CD8-positive, alpha-beta memory T cell (primary cell): ENCODE measurements at regions not wholly inside any gene's neighbourhood (a gene's known extent, or its start where the extent isn't known, plus 50 kb on each side); places are given as distances from the start of the nearest gene placed in this dataset.
"Not testable (repeated sequence)": the region's sequence is repeated elsewhere in the genome, so short reads cannot be mapped to it uniquely, and the experiment has no call there.

Experiments
- CTCF ChIA-PET: fragments of 350-600 bp; sonication (Branson Sonifier 250); formaldehyde crosslinking; loops from one replicate; lab custom pipeline; 2021; ENCODE audit warnings: antibody characterized with exemption; lab: Charles Lee
- POLR2A ChIA-PET: fragments of 350-600 bp; sonication (Branson Sonifier 250); formaldehyde crosslinking; loops from one replicate; lab custom pipeline; 2021; ENCODE audit warnings: antibody characterized with exemption; lab: Charles Lee
- DNase-seq, 5 donors: peaks; one replicate each; pipeline versions ENCODE4 v3.0.0 to v3.0.0-alpha.2; 2020 to 2022; ENCODE audit warnings: mixed read lengths in 1 of 5
- H3K27ac ChIP-seq: one replicate; pipeline ENCODE4 v1.7.0; 2013; ENCODE audit warnings: low read depth, mild to moderate bottlenecking, low read length, moderate library complexity
- H3K27me3 ChIP-seq: 2 replicates; pipeline ENCODE4 v1.7.0; 2013; ENCODE audit warnings: low read length, mild to moderate bottlenecking; ENCODE audit not compliant: insufficient read depth, poor library complexity, severe bottlenecking
- H3K36me3 ChIP-seq: 2 replicates; pipeline ENCODE4 v1.7.0; 2013; ENCODE audit warnings: mild to moderate bottlenecking, low read length, moderate library complexity; ENCODE audit not compliant: insufficient read depth
- H3K4me1 ChIP-seq: 2 replicates; pipeline ENCODE4 v1.7.0; 2013; ENCODE audit warnings: mild to moderate bottlenecking, low read length, moderate library complexity; ENCODE audit not compliant: insufficient read depth
- H3K4me3 ChIP-seq: 2 replicates; pipeline ENCODE4 v1.7.0; 2013; ENCODE audit warnings: mild to moderate bottlenecking, low read length
- H3K9me3 ChIP-seq: 2 replicates; pipeline ENCODE4 v1.7.0; 2013; ENCODE audit warnings: mild to moderate bottlenecking, low read length
- H3K27ac Mint-ChIP-seq, 8 donors: one replicate each; pipeline ENCODE4 v1.8.0; 2020 to 2021; ENCODE audit warnings: mixed read lengths in 8 of 8, mild to moderate bottlenecking in 6 of 8, inconsistent platforms in 3 of 8, moderate library complexity in 3 of 8
- H3K27me3 Mint-ChIP-seq, 2 donors: one replicate each; pipeline ENCODE4 v1.8.0; 2020 to 2021; ENCODE audit warnings: mixed read lengths in 2 of 2, mild to moderate bottlenecking in 1 of 2, moderate library complexity in 1 of 2
- H3K36me3 Mint-ChIP-seq, 3 donors: one replicate each; pipeline ENCODE4 v1.8.0; 2020 to 2021; ENCODE audit warnings: mixed read lengths in 3 of 3, inconsistent platforms in 1 of 3, mild to moderate bottlenecking in 1 of 3
- H3K4me1 Mint-ChIP-seq, 3 donors: one replicate each; pipeline ENCODE4 v1.8.0; 2020 to 2021; ENCODE audit warnings: mixed read lengths in 3 of 3, inconsistent platforms in 1 of 3, mild to moderate bottlenecking in 1 of 3
- H3K4me3 Mint-ChIP-seq, 7 donors: one replicate each; pipeline ENCODE4 v1.8.0; 2020 to 2021; ENCODE audit warnings: mixed read lengths in 7 of 7, mild to moderate bottlenecking in 6 of 7, moderate library complexity in 4 of 7, inconsistent platforms in 2 of 7
- H3K9me3 Mint-ChIP-seq, 5 donors: one replicate each; pipeline ENCODE4 v1.8.0; 2020 to 2022; ENCODE audit warnings: mixed read lengths in 5 of 5, mild to moderate bottlenecking in 3 of 5, moderate library complexity in 2 of 5, inconsistent platforms in 1 of 5

DNA sequence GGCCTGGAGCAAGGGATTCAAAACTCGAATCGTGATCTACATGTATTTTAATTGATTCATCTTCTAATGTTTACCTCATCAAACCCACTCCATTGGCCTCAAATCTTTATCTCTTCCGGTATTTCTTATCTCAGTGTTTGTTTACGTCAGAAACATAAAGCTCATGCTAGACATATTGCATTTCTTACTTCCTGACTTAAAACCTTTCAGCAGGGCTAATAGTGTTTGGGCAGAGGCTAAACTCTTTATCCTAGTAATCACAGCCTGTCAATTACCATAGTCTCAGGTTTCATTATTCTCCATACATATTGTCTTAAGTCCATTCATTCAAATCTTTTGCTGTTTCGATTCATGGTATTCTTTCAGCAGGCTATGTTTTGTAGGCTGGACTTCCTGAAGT, 81.3 kb upstream of the AGR3 start:
- Histone ChIP-seq H3K4me3 (no peak overlapping the region), H3K9me3 (no peaks in the 10 kb centered on the region), H3K36me3 (no peaks in the 10 kb centered on the region), H3K4me1 (no peaks in the 10 kb centered on the region), H3K27ac (no peak overlapping the region), H3K27me3 (no peaks in the 10 kb centered on the region)
- POLR2A ChIA-PET: no interaction called here
- peaks cover 0 to 4% (median 0%) of the 10 kb centered on the region in 5 donors for H3K9me3 Mint-ChIP-seq
- CTCF ChIA-PET: no interaction called here
- peaks cover 8 to 10% of the 10 kb centered on the region in 2 donors for H3K27me3 Mint-ChIP-seq
- H3K4me1 Mint-ChIP-seq: no peaks in the 10 kb centered on the region
- H3K27ac Mint-ChIP-seq: no peak overlapping the region
- DNase-seq: no peak
- H3K4me3 Mint-ChIP-seq: no peak overlapping the region
- H3K36me3 Mint-ChIP-seq: peaks cover 0 to 3% (median 0%) of the 10 kb centered on the region in 3 donors

DNA sequence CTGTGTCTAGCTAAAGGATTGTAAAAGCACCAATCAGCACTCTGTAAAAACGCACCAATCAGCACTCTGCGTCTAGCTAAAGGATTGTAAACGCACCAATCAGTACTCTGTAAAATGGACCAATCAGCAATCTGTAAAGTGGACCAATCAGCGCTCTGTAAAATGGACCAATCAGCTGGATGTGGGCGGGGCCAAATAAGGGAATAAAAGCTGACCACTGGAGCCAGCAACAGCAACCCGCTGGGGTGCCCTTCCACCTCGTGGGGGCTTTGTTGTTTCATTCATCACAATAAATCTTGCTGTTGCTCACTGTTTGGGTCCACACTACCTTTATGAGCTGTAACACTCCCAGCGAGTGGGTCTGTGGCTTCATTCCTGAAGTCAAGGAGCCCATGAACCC, 83.9 kb upstream of the AGR3 start:
- H3K27ac ChIP-seq, H3K27me3 ChIP-seq, H3K4me3 Mint-ChIP-seq, POLR2A ChIA-PET, H3K4me3 ChIP-seq, H3K36me3 Mint-ChIP-seq, H3K9me3 Mint-ChIP-seq, H3K36me3 ChIP-seq, CTCF ChIA-PET, DNase-seq, H3K4me1 Mint-ChIP-seq, H3K27ac Mint-ChIP-seq, H3K4me1 ChIP-seq, H3K9me3 ChIP-seq: not testable (repeated sequence)
- H3K27me3 Mint-ChIP-seq: peaks cover 10 to 24% of the 10 kb centered on the region in 2 donors

DNA sequence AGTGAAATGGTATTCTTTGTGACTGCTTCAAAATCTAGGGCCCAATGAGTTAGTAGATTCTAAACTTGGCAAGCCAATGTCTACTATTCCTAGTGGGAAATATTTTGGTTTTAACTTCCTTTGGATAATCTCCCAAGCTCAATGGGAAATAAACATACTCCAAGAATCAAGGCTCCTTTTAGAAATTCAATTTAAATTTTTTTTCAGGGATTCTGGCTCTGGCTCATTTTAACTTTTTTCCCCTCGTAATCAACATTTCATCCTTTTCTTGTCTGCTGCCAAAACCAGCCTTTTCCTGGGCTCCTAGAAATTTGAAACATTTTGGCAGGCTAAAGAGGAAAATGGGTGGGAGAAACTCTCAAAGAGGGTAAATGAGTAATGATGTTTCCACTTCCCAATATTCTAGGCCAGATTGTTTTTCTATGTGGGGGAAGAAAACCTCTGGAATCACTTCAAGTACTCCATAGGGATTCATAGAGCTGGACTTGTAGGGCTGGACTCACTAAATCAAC, 85.6 kb upstream of the AGR3 start:
- CTCF ChIA-PET: interaction anchor here (1.7 kb wide), 1 partner anchor 15 kb away, joined by 4 read pairs; no protein-coding TSS in a partner anchor
- H3K27me3 Mint-ChIP-seq: peaks cover 12 to 29% of the 10 kb centered on the region in 2 donors
- no peaks in the 10 kb centered on the region for H3K27me3 ChIP-seq
- no peaks in the 10 kb centered on the region for H3K9me3 ChIP-seq
- no peaks in the 10 kb centered on the region for H3K36me3 ChIP-seq
- H3K27ac ChIP-seq: no peak overlapping the region
- no peaks in the 10 kb centered on the region for H3K4me1 Mint-ChIP-seq
- no peak for DNase-seq
- no peaks in the 10 kb centered on the region for H3K4me1 ChIP-seq
- H3K27ac Mint-ChIP-seq: no peak overlapping the region
- H3K4me3 Mint-ChIP-seq: no peak overlapping the region
- POLR2A ChIA-PET: no interaction called here
- peaks cover 0 to 3% (median 0%) of the 10 kb centered on the region in 3 donors for H3K36me3 Mint-ChIP-seq
- peaks cover 0 to 2% (median 0%) of the 10 kb centered on the region in 5 donors for H3K9me3 Mint-ChIP-seq
- no peak overlapping the region for H3K4me3 ChIP-seq

DNA sequence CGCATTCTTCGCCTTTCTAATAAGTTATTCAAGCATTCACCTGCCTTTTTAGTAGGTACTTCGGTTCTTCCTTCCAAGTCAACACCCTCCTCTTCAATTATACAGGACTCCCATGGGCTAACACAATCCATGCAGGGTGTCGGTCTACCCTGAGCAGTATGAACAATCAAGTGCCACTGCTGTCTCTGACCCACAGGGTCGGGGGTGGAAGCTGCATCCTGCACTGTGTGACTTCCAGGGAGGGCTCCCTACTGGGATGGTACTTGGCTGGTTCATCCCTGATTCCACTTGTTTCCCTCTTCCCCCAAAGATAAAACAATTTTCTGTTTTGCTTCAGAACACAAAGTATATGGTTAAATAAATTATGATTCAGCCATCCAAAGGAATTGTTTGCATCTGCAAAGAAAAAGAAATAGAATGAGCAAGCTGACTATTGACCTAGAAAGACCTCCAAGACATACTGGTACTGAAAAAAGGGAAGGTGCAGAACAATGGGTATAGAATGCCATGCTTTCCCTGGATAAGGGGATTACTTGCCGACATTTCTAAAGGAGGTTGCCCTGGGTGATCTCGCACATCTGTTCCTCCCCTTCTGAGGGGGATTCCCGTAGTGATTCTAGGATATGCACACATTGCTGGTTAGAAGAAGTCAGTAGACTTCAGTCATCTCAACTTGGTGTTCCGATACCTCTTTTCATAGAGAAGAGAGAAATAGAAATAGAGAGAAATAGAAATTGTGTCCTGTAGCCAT, 89.1 kb upstream of the AGR3 start:
- Histone ChIP-seq H3K36me3 (no peaks in the 10 kb centered on the region), H3K4me1 (no peaks in the 10 kb centered on the region), H3K27ac (no peak overlapping the region), H3K27me3 (no peaks in the 10 kb centered on the region), H3K4me3 (no peak overlapping the region), H3K9me3 (no peaks in the 10 kb centered on the region)
- H3K36me3 Mint-ChIP-seq: no peaks in the 10 kb centered on the region
- no peaks in the 10 kb centered on the region for H3K9me3 Mint-ChIP-seq
- DNase-seq: no peak
- H3K4me1 Mint-ChIP-seq: peaks cover 5 to 6% (median 5%) of the 10 kb centered on the region in 3 donors
- no peak overlapping the region for H3K27ac Mint-ChIP-seq
- ChIA-PET CTCF (interaction anchor here (1.5 kb wide), 1 partner anchor 12 kb away, joined by 4 read pairs; no protein-coding TSS in a partner anchor), POLR2A (no interaction called here)
- H3K4me3 Mint-ChIP-seq: no peak overlapping the region
- H3K27me3 Mint-ChIP-seq: peaks cover 8 to 29% of the 10 kb centered on the region in 2 donors

DNA sequence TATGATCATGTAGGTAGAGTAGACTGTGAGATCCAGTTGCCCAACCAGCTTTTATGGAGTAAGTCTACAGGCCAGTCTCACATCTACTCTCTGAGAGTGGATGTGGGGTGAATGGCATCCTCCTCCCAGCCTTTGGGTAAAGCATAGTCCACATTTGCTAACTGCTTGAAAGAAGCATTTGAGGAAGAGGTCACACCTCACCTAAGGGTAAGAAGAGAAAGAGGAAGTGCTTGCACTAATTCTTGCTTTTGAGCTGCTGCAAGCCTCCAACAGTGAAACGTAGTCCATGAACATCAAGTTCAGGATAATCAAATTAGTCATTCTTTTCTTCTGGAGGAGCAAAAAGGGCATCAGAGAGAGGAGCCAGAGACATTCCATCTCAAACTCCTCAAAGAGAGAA, 93.9 kb upstream of the AGR3 start:
- DNase-seq: no peak
- Histone ChIP-seq H3K27ac (no peak overlapping the region), H3K4me1 (no peaks in the 10 kb centered on the region), H3K4me3 (no peak overlapping the region), H3K36me3 (no peaks in the 10 kb centered on the region), H3K9me3 (no peaks in the 10 kb centered on the region), H3K27me3 (no peaks in the 10 kb centered on the region)
- Mint-ChIP-seq H3K9me3 (no peaks in the 10 kb centered on the region), H3K27ac (no peak overlapping the region), H3K4me1 (peaks cover 6 to 9% (median 7%) of the 10 kb centered on the region in 3 donors), H3K27me3 (peaks cover 5% of the 10 kb centered on the region in 2 donors), H3K4me3 (no peak overlapping the region), H3K36me3 (no peaks in the 10 kb centered on the region)
- ChIA-PET POLR2A (no interaction called here), CTCF (no interaction called here)

DNA sequence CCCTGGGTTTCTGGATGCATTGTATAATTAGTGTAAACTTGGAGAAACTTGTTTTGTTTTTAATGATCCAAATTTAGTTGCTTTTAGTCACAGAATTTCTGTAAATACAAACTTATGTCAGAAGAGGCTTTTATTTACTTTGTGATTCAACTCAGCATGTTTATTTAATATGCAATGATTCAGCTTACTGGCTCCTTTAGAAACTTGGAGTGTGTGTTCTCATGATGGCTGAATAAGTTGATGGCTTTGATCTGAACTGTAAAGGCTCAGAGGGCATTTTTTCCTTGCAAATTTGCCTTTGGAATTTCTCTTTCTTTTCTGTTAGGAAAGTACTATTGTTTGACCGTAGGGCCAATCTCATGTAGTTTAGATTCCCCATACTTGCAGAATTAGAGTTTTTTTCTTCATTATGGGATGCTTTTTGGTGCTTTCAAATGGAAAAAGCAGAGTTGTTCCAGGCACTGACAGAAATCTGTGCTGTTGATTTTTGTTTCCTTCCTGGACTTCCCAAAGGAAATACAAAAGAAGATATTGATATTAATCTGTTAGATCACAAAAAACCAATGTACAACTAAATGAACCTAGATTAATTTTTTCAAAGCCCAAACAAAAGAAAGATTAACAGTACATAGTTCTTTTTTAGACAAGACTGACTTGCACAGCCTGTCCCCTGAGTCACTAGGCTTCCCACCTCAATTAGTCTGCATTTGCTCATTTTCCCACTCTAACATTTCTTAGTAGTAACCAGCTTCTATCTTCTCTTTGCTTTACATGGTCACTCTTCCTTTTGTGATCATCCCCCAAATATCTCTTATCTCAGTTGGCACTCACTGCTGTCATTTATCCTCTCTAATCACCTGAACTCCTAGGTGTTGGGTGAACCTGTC, 96.8 kb upstream of the AGR3 start:
- no peak for DNase-seq
- H3K27ac ChIP-seq: no peak overlapping the region
- no peaks in the 10 kb centered on the region for H3K27me3 ChIP-seq
- POLR2A ChIA-PET: no interaction called here
- H3K4me3 Mint-ChIP-seq: no peak overlapping the region
- peaks cover 9 to 13% (median 12%) of the 10 kb centered on the region in 3 donors for H3K4me1 Mint-ChIP-seq
- H3K4me3 ChIP-seq: no peak overlapping the region
- no peaks in the 10 kb centered on the region for H3K9me3 Mint-ChIP-seq
- no peak overlapping the region for H3K27ac Mint-ChIP-seq
- no peaks in the 10 kb centered on the region for H3K9me3 ChIP-seq
- H3K4me1 ChIP-seq: no peaks in the 10 kb centered on the region
- no peaks in the 10 kb centered on the region for H3K36me3 Mint-ChIP-seq
- H3K27me3 Mint-ChIP-seq: peaks cover 3 to 12% of the 10 kb centered on the region in 2 donors
- H3K36me3 ChIP-seq: no peaks in the 10 kb centered on the region
- CTCF ChIA-PET: no interaction called here

DNA sequence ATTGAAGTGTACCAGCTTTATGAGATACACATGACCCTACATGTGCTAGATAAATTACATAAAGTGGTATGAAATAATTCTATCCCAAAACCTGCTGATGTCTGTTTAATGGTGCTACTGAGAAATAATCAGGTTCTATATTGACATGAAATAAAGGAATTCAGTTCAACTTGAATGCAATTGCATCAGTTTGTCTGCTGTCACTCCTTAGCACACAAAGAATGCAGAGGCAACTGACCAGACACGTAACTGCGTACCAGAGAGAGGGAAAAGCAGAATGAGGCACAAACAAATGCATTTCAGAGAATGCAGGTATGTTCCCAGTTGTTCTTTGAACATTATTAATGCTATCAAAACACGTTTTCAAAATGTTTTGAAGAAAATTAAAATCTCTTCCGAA, 98.8 kb upstream of the AGR3 start:
- Histone ChIP-seq H3K27ac (no peak overlapping the region), H3K9me3 (no peaks in the 10 kb centered on the region), H3K36me3 (no peaks in the 10 kb centered on the region), H3K27me3 (no peaks in the 10 kb centered on the region), H3K4me1 (no peaks in the 10 kb centered on the region), H3K4me3 (no peak overlapping the region)
- CTCF ChIA-PET: no interaction called here
- H3K36me3 Mint-ChIP-seq: no peaks in the 10 kb centered on the region
- peaks cover 7 to 11% (median 10%) of the 10 kb centered on the region in 3 donors for H3K4me1 Mint-ChIP-seq
- H3K4me3 Mint-ChIP-seq: no peak overlapping the region
- POLR2A ChIA-PET: no interaction called here
- DNase-seq: no peak
- no peaks in the 10 kb centered on the region for H3K9me3 Mint-ChIP-seq
- no peak overlapping the region for H3K27ac Mint-ChIP-seq
- peaks cover 3 to 12% of the 10 kb centered on the region in 2 donors for H3K27me3 Mint-ChIP-seq
